Naive B cell (primary cell): ENCODE measurements at regions not wholly inside any gene's neighbourhood (a gene's known extent, or its start where the extent isn't known, plus 50 kb on each side); places are given as distances from the start of the nearest gene placed in this dataset.
"Not testable (repeated sequence)": the region's sequence is repeated elsewhere in the genome, so short reads cannot be mapped to it uniquely, and the experiment has no call there.

ENCODE experiments used
- ATAC-seq, 2 donors: fragments of 150-1000 bp; cut with Tn5 transposase; 2 replicates each; pipeline ENCODE4 v1.10.0; 2021; ENCODE audit warnings: low read depth in 2 of 2, mild to moderate bottlenecking in 2 of 2, moderate library complexity in 2 of 2
- DNase-seq: peaks from one replicate; pipeline ENCODE4 v3.0.0; 2022
- H3K27ac Mint-ChIP-seq, 6 donors: one replicate each; pipeline ENCODE4 v1.8.0; 2020 to 2022; ENCODE audit warnings: mild to moderate bottlenecking in 6 of 6, mixed read lengths in 6 of 6, moderate library complexity in 5 of 6, inconsistent platforms in 2 of 6
- H3K27me3 Mint-ChIP-seq, 3 donors: one replicate each; pipeline ENCODE4 v1.8.0; 2021 to 2022; ENCODE audit warnings: mixed read lengths in 3 of 3, mild to moderate bottlenecking in 1 of 3
- H3K36me3 Mint-ChIP-seq, 2 donors: one replicate each; pipeline ENCODE4 v1.8.0; 2020 to 2022; ENCODE audit warnings: mixed read lengths in 2 of 2, inconsistent platforms in 1 of 2, mild to moderate bottlenecking in 1 of 2
- H3K4me1 Mint-ChIP-seq, 3 donors: one replicate each; pipeline ENCODE4 v1.8.0; 2020 to 2022; ENCODE audit warnings: mixed read lengths in 3 of 3, inconsistent platforms in 1 of 3, mild to moderate bottlenecking in 1 of 3, moderate library complexity in 1 of 3
- H3K4me3 Mint-ChIP-seq, 8 donors: one replicate each; pipeline ENCODE4 v1.8.0; 2020 to 2022; ENCODE audit warnings: mild to moderate bottlenecking in 8 of 8, mixed read lengths in 8 of 8, moderate library complexity in 8 of 8, inconsistent platforms in 2 of 8
- H3K9me3 Mint-ChIP-seq, 7 donors: one replicate each; pipeline ENCODE4 v1.8.0; 2020 to 2022; ENCODE audit warnings: mixed read lengths in 7 of 7, mild to moderate bottlenecking in 5 of 7, inconsistent platforms in 2 of 7, moderate library complexity in 1 of 7

GRCh38 chr4:186826846-186827533 lies 103.3 kb upstream of the FAT1 start:
- Mint-ChIP-seq H3K27me3 (no peaks in the 10 kb centered on the region), H3K27ac (no peak overlapping the region), H3K36me3 (no peaks in the 10 kb centered on the region), H3K4me1 (no peaks in the 10 kb centered on the region), H3K9me3 (peaks cover 0 to 17% (median 7%) of the 10 kb centered on the region in 7 donors), H3K4me3 (no peak overlapping the region)
- ATAC-seq (no peak), DNase-seq (no peak)

GRCh38 chr4:186827534-186827897 lies 103.9 kb upstream of the FAT1 start:
- no peak for ATAC-seq
- H3K27me3 Mint-ChIP-seq = no peaks in the 10 kb centered on the region
- DNase-seq = no peak
- H3K27ac Mint-ChIP-seq = no peak overlapping the region
- no peak overlapping the region for H3K4me3 Mint-ChIP-seq
- H3K9me3 Mint-ChIP-seq = peaks cover 0 to 17% (median 7%) of the 10 kb centered on the region in 7 donors
- H3K4me1 Mint-ChIP-seq = no peaks in the 10 kb centered on the region
- no peaks in the 10 kb centered on the region for H3K36me3 Mint-ChIP-seq

GRCh38 chr4:186829097-186829496 lies 105.4 kb upstream of the FAT1 start:
- Mint-ChIP-seq H3K4me3 (no peak overlapping the region), H3K27ac (peak overlapping the region in 1 of 6 donors; percentile 12), H3K27me3 (no peaks in the 10 kb centered on the region), H3K4me1 (no peaks in the 10 kb centered on the region), H3K36me3 (no peaks in the 10 kb centered on the region), H3K9me3 (peaks cover 0 to 21% (median 7%) of the 10 kb centered on the region in 7 donors)
- ATAC-seq = no peak
- no peak for DNase-seq

- Mint-ChIP-seq H3K27ac (no peak overlapping the region), H3K36me3 (no peaks in the 10 kb centered on the region), H3K9me3 (peaks cover 0 to 21% (median 7%) of the 10 kb centered on the region in 7 donors), H3K4me3 (no peak overlapping the region), H3K4me1 (no peaks in the 10 kb centered on the region), H3K27me3 (no peaks in the 10 kb centered on the region)
- no peak for ATAC-seq
- DNase-seq = no peak
Measured at GRCh38 chr4:186829740-186830449, 106.2 kb upstream of the FAT1 start.

- Mint-ChIP-seq H3K27me3 (no peaks in the 10 kb centered on the region), H3K9me3 (peaks cover 0 to 21% (median 7%) of the 10 kb centered on the region in 7 donors), H3K27ac (peak overlapping the region in 1 of 6 donors; percentile 4), H3K36me3 (no peaks in the 10 kb centered on the region), H3K4me1 (no peaks in the 10 kb centered on the region), H3K4me3 (no peak overlapping the region)
- ATAC-seq (no peak), DNase-seq (no peak)
Measured at GRCh38 chr4:186831574-186831973, 107.9 kb upstream of the FAT1 start.

- ATAC-seq = no peak
- Mint-ChIP-seq H3K27me3 (no peaks in the 10 kb centered on the region), H3K27ac (no peak overlapping the region), H3K9me3 (peaks cover 0 to 21% (median 7%) of the 10 kb centered on the region in 7 donors), H3K4me1 (no peaks in the 10 kb centered on the region), H3K4me3 (no peak overlapping the region), H3K36me3 (no peaks in the 10 kb centered on the region)
- no peak for DNase-seq
Measured at GRCh38 chr4:186832906-186833305, 109.2 kb upstream of the FAT1 start.

- not testable (repeated sequence) for DNase-seq, H3K27ac Mint-ChIP-seq, H3K36me3 Mint-ChIP-seq, H3K27me3 Mint-ChIP-seq, H3K4me1 Mint-ChIP-seq, ATAC-seq, H3K4me3 Mint-ChIP-seq
- H3K9me3 Mint-ChIP-seq = peaks cover 0 to 11% (median 4%) of the 10 kb centered on the region in 7 donors
Measured at GRCh38 chr4:186837463-186837862, 113.8 kb upstream of the FAT1 start.

GRCh38 chr4:186838295-186838694 lies 114.6 kb upstream of the FAT1 start:
- no peak for ATAC-seq

GRCh38 chr4:186839122-186840037 lies 115.7 kb upstream of the FAT1 start:
- Mint-ChIP-seq H3K36me3 (no peaks in the 10 kb centered on the region), H3K9me3 (peaks cover 0 to 13% (median 7%) of the 10 kb centered on the region in 7 donors), H3K4me1 (no peaks in the 10 kb centered on the region), H3K4me3 (no peak overlapping the region), H3K27me3 (no peaks in the 10 kb centered on the region), H3K27ac (no peak overlapping the region)
- no peak for ATAC-seq
- DNase-seq = no peak

More at GRCh38 chr4:186838295-186838694, 114.6 kb upstream of the FAT1 start:
- H3K27me3 Mint-ChIP-seq = no peaks in the 10 kb centered on the region
- H3K36me3 Mint-ChIP-seq = no peaks in the 10 kb centered on the region
- no peak overlapping the region for H3K27ac Mint-ChIP-seq
- DNase-seq = no peak
- H3K4me1 Mint-ChIP-seq = no peaks in the 10 kb centered on the region
- peaks cover 0 to 11% (median 7%) of the 10 kb centered on the region in 7 donors for H3K9me3 Mint-ChIP-seq
- no peak overlapping the region for H3K4me3 Mint-ChIP-seq

- no peaks in the 10 kb centered on the region for H3K4me1 Mint-ChIP-seq
- H3K27me3 Mint-ChIP-seq = no peaks in the 10 kb centered on the region
- peaks cover 0 to 13% (median 7%) of the 10 kb centered on the region in 7 donors for H3K9me3 Mint-ChIP-seq
- no peaks in the 10 kb centered on the region for H3K36me3 Mint-ChIP-seq
- ATAC-seq (no peak), DNase-seq (no peak)
- no peak overlapping the region for H3K27ac Mint-ChIP-seq
- no peak overlapping the region for H3K4me3 Mint-ChIP-seq
Measured at GRCh38 chr4:186840222-186840701, 116.6 kb upstream of the FAT1 start.

GRCh38 chr4:186840771-186841301 lies 117.2 kb upstream of the FAT1 start:
- DNase-seq (no peak), ATAC-seq (no peak)
- H3K27me3 Mint-ChIP-seq = no peaks in the 10 kb centered on the region
- H3K4me3 Mint-ChIP-seq = no peak overlapping the region
- H3K27ac Mint-ChIP-seq = no peak overlapping the region
- H3K36me3 Mint-ChIP-seq = no peaks in the 10 kb centered on the region
- H3K4me1 Mint-ChIP-seq = no peaks in the 10 kb centered on the region
- peaks cover 0 to 13% (median 7%) of the 10 kb centered on the region in 7 donors for H3K9me3 Mint-ChIP-seq

- Mint-ChIP-seq H3K9me3 (peaks cover 0 to 20% (median 8%) of the 10 kb centered on the region in 7 donors), H3K27ac (no peak overlapping the region), H3K27me3 (no peaks in the 10 kb centered on the region), H3K36me3 (no peaks in the 10 kb centered on the region), H3K4me3 (no peak overlapping the region), H3K4me1 (no peaks in the 10 kb centered on the region)
- DNase-seq = no peak
- no peak for ATAC-seq
Measured at GRCh38 chr4:186844059-186844681, 120.5 kb upstream of the FAT1 start.
